GM21786 (cell line): ENCODE measurements at regions not wholly inside any gene's neighbourhood (a gene's known extent, or its start where the extent isn't known, plus 50 kb on each side); places are given as distances from the start of the nearest gene placed in this dataset.
"Not testable (repeated sequence)": the region's sequence is repeated elsewhere in the genome, so short reads cannot be mapped to it uniquely, and the experiment has no call there.

Source experiments
- ATAC-seq: cut with Tn5 transposase; IDR thresholded peaks from one replicate; pipeline ENCODE4 v1.9.1; 2021; ENCODE audit not compliant: unreplicated experiment

GRCh38 chr7:69534461-69535041 lies 63.7 kb upstream of the AUTS2 start:
- no peak for ATAC-seq

- ATAC-seq, result no peak
Measured at GRCh38 chr7:69537691-69538090, 60.6 kb upstream of the AUTS2 start.

GRCh38 chr7:69539531-69539930 lies 58.7 kb upstream of the AUTS2 start:
- ATAC-seq, result no peak

- ATAC-seq, result no peak
Measured at GRCh38 chr7:69540287-69540686, 58.0 kb upstream of the AUTS2 start.

GRCh38 chr7:69541779-69542432 lies 56.4 kb upstream of the AUTS2 start:
- not testable (repeated sequence) for ATAC-seq

GRCh38 chr7:69545175-69545574 lies 53.1 kb upstream of the AUTS2 start:
- no peak for ATAC-seq
